ENCODE measurements at regions not wholly inside any gene's neighbourhood (a gene's known extent, or its start where the extent isn't known, plus 50 kb on each side); places are given as distances from the start of the nearest gene placed in this dataset.

DNA sequence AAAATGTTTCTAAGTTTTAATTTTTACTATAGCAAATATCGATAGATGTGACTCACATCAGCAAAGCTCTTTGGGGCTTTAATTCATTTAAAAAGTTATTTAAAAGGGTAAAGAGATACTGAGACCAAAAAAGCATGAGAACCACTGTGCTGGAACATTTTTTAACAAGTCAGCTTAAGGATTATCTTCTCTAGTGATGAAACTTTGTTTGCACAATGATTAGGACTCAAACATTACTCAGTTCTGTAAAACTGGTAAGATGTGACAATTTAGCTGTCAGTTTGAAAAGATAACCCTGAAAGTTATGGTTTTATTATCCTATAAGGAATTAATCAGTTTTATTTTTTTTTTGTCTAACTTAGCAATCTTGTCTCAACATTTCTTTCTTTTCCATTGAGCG is 301.4 kb downstream of the TSN start (continued):
- TF ChIP-seq, protein P1, sequence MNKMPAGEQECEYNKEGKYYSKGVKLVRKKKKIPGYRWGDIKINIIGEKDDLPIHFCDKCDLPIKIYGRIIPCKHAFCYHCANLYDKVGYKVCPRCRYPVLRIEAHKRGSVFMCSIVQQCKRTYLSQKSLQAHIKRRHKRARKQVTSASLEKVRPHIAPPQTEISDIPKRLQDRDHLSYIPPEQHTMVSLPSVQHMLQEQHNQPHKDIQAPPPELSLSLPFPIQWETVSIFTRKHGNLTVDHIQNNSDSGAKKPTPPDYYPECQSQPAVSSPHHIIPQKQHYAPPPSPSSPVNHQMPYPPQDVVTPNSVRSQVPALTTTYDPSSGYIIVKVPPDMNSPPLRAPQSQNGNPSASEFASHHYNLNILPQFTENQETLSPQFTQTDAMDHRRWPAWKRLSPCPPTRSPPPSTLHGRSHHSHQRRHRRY (tag by site-specific recombination; IDR thresholded peaks at IDR 0.05) = no peak

DNA sequence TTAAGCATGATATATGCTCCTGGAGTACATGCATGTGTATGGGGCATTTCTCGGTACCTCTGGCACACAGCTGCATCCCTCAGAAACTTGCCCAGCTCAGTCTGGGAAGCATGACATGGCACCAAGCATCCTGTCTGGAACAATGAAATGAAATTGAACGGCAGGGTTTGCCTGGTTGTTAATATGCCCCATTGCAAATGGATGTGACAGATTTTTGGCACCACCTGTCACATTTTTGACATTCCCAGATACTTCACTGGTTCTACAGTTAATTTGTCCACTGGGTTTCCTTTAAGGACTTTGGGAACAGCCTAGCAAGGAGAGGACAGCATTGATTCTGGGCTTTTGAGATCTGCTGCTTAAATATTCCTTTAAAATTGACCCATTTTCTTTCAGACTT is 305.8 kb downstream of the TSN start:
- ChIA-PET CTCF (interaction anchor here (0.9 to 1.2 kb wide), 2 partner anchors 8 to 250 kb away, joined by 3 to 4 read pairs; no protein-coding TSS in a partner anchor), POLR2A (no interaction called here)
- no peak overlapping the region for H3K27ac ChIP-seq (ENCODE audit: extremely low read depth, low read depth, low read length)
- peaks cover 6% of the 10 kb centered on the region; the same call in 1 of the 2 replicates for H3K4me1 ChIP-seq (ENCODE audit: control insufficient read depth, insufficient read depth, low read length)
- H3K9me3 ChIP-seq (ENCODE audit: control insufficient read depth, insufficient read depth, low read depth, low read length) = no peaks in the 10 kb centered on the region
- no peaks in the 10 kb centered on the region for H3K36me3 ChIP-seq (ENCODE audit: control insufficient read depth in 2 of 2, insufficient read depth in 1 of 2, low read length in 2 of 2)
- H3K4me3 ChIP-seq (ENCODE audit: low read depth, low read length) = no peak overlapping the region
- TF ChIP-seq ZNF521 (tag by site-specific recombination; IDR thresholded peaks at IDR 0.05) (no peak), ZNF16 (tag by site-specific recombination; IDR thresholded peaks at IDR 0.05; ENCODE audit: low read depth) (no peak), ZEB2 (tag by site-specific recombination; IDR thresholded peaks at IDR 0.05) (no peak), ZNF670 (tag by site-specific recombination; IDR thresholded peaks at IDR 0.05; ENCODE audit: low read depth) (no peak), ZNF626 (tag by site-specific recombination; IDR thresholded peaks at IDR 0.05) (no peak), ZNF561 (tag by site-specific recombination; IDR thresholded peaks at IDR 0.05; ENCODE audit: borderline replicate concordance) (no peak), ZNF155 (tag by site-specific recombination; IDR thresholded peaks at IDR 0.05) (no peak), ZNF354C (tag by site-specific recombination; IDR thresholded peaks at IDR 0.05; ENCODE audit: borderline replicate concordance, low read depth) (no peak), ZNF623 (tag by site-specific recombination; IDR thresholded peaks at IDR 0.05) (no peak), ZNF571 (tag by site-specific recombination; IDR thresholded peaks at IDR 0.05) (no peak), KLF16 (tag by site-specific recombination; IDR thresholded peaks at IDR 0.05) (no peak)
- TF ChIP-seq, protein P2, sequence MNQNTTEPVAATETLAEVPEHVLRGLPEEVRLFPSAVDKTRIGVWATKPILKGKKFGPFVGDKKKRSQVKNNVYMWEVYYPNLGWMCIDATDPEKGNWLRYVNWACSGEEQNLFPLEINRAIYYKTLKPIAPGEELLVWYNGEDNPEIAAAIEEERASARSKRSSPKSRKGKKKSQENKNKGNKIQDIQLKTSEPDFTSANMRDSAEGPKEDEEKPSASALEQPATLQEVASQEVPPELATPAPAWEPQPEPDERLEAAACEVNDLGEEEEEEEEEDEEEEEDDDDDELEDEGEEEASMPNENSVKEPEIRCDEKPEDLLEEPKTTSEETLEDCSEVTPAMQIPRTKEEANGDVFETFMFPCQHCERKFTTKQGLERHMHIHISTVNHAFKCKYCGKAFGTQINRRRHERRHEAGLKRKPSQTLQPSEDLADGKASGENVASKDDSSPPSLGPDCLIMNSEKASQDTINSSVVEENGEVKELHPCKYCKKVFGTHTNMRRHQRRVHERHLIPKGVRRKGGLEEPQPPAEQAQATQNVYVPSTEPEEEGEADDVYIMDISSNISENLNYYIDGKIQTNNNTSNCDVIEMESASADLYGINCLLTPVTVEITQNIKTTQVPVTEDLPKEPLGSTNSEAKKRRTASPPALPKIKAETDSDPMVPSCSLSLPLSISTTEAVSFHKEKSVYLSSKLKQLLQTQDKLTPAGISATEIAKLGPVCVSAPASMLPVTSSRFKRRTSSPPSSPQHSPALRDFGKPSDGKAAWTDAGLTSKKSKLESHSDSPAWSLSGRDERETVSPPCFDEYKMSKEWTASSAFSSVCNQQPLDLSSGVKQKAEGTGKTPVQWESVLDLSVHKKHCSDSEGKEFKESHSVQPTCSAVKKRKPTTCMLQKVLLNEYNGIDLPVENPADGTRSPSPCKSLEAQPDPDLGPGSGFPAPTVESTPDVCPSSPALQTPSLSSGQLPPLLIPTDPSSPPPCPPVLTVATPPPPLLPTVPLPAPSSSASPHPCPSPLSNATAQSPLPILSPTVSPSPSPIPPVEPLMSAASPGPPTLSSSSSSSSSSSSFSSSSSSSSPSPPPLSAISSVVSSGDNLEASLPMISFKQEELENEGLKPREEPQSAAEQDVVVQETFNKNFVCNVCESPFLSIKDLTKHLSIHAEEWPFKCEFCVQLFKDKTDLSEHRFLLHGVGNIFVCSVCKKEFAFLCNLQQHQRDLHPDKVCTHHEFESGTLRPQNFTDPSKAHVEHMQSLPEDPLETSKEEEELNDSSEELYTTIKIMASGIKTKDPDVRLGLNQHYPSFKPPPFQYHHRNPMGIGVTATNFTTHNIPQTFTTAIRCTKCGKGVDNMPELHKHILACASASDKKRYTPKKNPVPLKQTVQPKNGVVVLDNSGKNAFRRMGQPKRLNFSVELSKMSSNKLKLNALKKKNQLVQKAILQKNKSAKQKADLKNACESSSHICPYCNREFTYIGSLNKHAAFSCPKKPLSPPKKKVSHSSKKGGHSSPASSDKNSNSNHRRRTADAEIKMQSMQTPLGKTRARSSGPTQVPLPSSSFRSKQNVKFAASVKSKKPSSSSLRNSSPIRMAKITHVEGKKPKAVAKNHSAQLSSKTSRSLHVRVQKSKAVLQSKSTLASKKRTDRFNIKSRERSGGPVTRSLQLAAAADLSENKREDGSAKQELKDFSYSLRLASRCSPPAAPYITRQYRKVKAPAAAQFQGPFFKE (tag by site-specific recombination; IDR thresholded peaks at IDR 0.05; ENCODE audit: borderline replicate concordance) = no peak
- TF ChIP-seq, protein P3, sequence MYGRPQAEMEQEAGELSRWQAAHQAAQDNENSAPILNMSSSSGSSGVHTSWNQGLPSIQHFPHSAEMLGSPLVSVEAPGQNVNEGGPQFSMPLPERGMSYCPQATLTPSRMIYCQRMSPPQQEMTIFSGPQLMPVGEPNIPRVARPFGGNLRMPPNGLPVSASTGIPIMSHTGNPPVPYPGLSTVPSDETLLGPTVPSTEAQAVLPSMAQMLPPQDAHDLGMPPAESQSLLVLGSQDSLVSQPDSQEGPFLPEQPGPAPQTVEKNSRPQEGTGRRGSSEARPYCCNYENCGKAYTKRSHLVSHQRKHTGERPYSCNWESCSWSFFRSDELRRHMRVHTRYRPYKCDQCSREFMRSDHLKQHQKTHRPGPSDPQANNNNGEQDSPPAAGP (tag by site-specific recombination; IDR thresholded peaks at IDR 0.05) = no peak
- TF ChIP-seq, protein P4, sequence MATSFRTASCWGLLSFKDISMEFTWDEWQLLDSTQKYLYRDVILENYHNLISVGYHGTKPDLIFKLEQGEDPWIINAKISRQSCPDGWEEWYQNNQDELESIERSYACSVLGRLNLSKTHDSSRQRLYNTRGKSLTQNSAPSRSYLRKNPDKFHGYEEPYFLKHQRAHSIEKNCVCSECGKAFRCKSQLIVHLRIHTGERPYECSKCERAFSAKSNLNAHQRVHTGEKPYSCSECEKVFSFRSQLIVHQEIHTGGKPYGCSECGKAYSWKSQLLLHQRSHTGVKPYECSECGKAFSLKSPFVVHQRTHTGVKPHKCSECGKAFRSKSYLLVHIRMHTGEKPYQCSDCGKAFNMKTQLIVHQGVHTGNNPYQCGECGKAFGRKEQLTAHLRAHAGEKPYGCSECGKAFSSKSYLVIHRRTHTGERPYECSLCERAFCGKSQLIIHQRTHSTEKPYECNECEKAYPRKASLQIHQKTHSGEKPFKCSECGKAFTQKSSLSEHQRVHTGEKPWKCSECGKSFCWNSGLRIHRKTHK (tag by site-specific recombination; IDR thresholded peaks at IDR 0.05) = no peak
- TF ChIP-seq, protein P5, sequence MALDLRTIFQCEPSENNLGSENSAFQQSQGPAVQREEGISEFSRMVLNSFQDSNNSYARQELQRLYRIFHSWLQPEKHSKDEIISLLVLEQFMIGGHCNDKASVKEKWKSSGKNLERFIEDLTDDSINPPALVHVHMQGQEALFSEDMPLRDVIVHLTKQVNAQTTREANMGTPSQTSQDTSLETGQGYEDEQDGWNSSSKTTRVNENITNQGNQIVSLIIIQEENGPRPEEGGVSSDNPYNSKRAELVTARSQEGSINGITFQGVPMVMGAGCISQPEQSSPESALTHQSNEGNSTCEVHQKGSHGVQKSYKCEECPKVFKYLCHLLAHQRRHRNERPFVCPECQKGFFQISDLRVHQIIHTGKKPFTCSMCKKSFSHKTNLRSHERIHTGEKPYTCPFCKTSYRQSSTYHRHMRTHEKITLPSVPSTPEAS (tag by site-specific recombination; IDR thresholded peaks at IDR 0.05) = no peak
- TF ChIP-seq, protein P6, sequence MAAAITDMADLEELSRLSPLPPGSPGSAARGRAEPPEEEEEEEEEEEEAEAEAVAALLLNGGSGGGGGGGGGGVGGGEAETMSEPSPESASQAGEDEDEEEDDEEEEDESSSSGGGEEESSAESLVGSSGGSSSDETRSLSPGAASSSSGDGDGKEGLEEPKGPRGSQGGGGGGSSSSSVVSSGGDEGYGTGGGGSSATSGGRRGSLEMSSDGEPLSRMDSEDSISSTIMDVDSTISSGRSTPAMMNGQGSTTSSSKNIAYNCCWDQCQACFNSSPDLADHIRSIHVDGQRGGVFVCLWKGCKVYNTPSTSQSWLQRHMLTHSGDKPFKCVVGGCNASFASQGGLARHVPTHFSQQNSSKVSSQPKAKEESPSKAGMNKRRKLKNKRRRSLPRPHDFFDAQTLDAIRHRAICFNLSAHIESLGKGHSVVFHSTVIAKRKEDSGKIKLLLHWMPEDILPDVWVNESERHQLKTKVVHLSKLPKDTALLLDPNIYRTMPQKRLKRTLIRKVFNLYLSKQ (tag by site-specific recombination; IDR thresholded peaks at IDR 0.05; ENCODE audit: borderline replicate concordance) = no peak
